Neural cell (in vitro differentiated cells): ENCODE measurements at regions not wholly inside any gene's neighbourhood (a gene's known extent, or its start where the extent isn't known, plus 50 kb on each side); places are given as distances from the start of the nearest gene placed in this dataset.
"Not testable (repeated sequence)": the region's sequence is repeated elsewhere in the genome, so short reads cannot be mapped to it uniquely, and the experiment has no call there.

Experiments
- H2AFZ ChIP-seq: fragments of 200-600, 300-800 bp; sonication (generic), shearing (Covaris generic); 2 replicates; pipeline ENCODE4 v1.6.0; 2014; ENCODE audit warnings: low read depth, mild to moderate bottlenecking, antibody characterized with exemption, low read length, moderate library complexity
- H3F3A ChIP-seq: fragments of 200-600 bp; shearing (Covaris generic); 2 replicates; pipeline ENCODE4 v1.6.1; 2016; ENCODE audit warnings: mild to moderate bottlenecking, moderate library complexity, mixed read lengths, antibody characterized with exemption, low read length; ENCODE audit not compliant: insufficient read depth, poor library complexity, severe bottlenecking
- H3K27ac ChIP-seq: fragments of 200-600, 300-800 bp; sonication (generic), shearing (Covaris generic); 2 replicates; pipeline ENCODE4 v1.5.1; 2014; ENCODE audit warnings: mild to moderate bottlenecking, low read length, moderate library complexity
- H3K27me3 ChIP-seq: fragments of 300-800, 200-600 bp; sonication (generic), shearing (Covaris generic); 2 replicates; pipeline ENCODE4 v1.6.0; 2014; ENCODE audit warnings: mild to moderate bottlenecking, low read depth, low read length, moderate library complexity; ENCODE audit not compliant: insufficient read depth
- H3K36me3 ChIP-seq: fragments of 300-800, 200-600 bp; sonication (generic), shearing (Covaris generic); 2 replicates; pipeline ENCODE4 v1.5.1; 2014; ENCODE audit warnings: mild to moderate bottlenecking, antibody characterized with exemption, low read length, moderate library complexity; ENCODE audit not compliant: insufficient read depth
- H3K4me2 ChIP-seq: fragments of 300-800, 200-600 bp; sonication (generic), shearing (Covaris generic); 2 replicates; pipeline ENCODE4 v1.6.0; 2014; ENCODE audit warnings: mild to moderate bottlenecking, low read length
- H3K4me3 ChIP-seq: fragments of 300-800, 200-600 bp; sonication (generic), shearing (Covaris generic); 2 replicates; pipeline ENCODE4 v1.5.1; 2014; ENCODE audit warnings: mild to moderate bottlenecking, low read length, moderate library complexity
- H3K79me2 ChIP-seq: fragments of 200-600 bp; shearing (Covaris generic); replicated peaks from 2 replicates; pipeline ENCODE4 v1.6.0; 2014; ENCODE audit warnings: mild to moderate bottlenecking, low read length, moderate library complexity; ENCODE audit not compliant: insufficient read depth
- H3K9ac ChIP-seq: fragments of 300-800, 200-600 bp; sonication (generic), shearing (Covaris generic); 2 replicates; pipeline ENCODE4 v1.6.1; 2016; ENCODE audit warnings: mild to moderate bottlenecking, low read length, mixed read lengths
- H3K9me2 ChIP-seq: fragments of 200-600 bp; shearing (Covaris generic); 2 replicates; pipeline ENCODE4 v1.6.1; 2016; ENCODE audit warnings: mild to moderate bottlenecking, low read length, mixed read lengths; ENCODE audit not compliant: insufficient read depth
- H3K9me3 ChIP-seq: fragments of 200-600, 300-800 bp; sonication (generic), shearing (Covaris generic); 2 replicates; pipeline ENCODE4 v1.6.1; 2016; ENCODE audit warnings: mild to moderate bottlenecking, mixed run types, low read length, moderate library complexity, mixed read lengths
- H4K20me1 ChIP-seq: fragments of 200-600 bp; shearing (Covaris generic); 2 replicates; pipeline ENCODE4 v1.6.1; 2016; ENCODE audit warnings: mild to moderate bottlenecking, mixed run types; ENCODE audit not compliant: insufficient read depth
- CTCF ChIP-seq: fragments of 450-650 bp; IDR thresholded peaks from 2 replicates; pipeline ENCODE4 v1.5.1; 2014; ENCODE audit warnings: antibody characterized with exemption, mild to moderate bottlenecking, moderate library complexity; ENCODE audit not compliant: poor library complexity, severe bottlenecking
- EP300 ChIP-seq: fragments of 450-650 bp; conservative IDR thresholded peaks from 2 replicates; pipeline ENCODE4 v1.6.1; 2014; ENCODE audit warnings: antibody characterized with exemption, mild to moderate bottlenecking, moderate library complexity; ENCODE audit not compliant: poor library complexity, severe bottlenecking
- EZH2 ChIP-seq: fragments of 200-600, 300-800 bp; shearing (Covaris generic), sonication (generic); IDR thresholded peaks from 2 replicates; pipeline ENCODE4 v1.6.1; 2014; ENCODE audit warnings: antibody characterized with exemption, low read length, borderline replicate concordance, mild to moderate bottlenecking; ENCODE audit not compliant: insufficient read depth, poor library complexity, severe bottlenecking
- MXI1 ChIP-seq: fragments of 450-650 bp; conservative IDR thresholded peaks from 2 replicates; pipeline ENCODE4 v1.6.1; 2014; ENCODE audit warnings: antibody characterized with exemption, mild to moderate bottlenecking; ENCODE audit not compliant: poor library complexity, severe bottlenecking
- POLR2AphosphoS5 ChIP-seq: IDR thresholded peaks from 2 replicates; pipeline ENCODE4 v1.6.1; 2012
- RAD21 ChIP-seq: fragments of 450-650 bp; conservative IDR thresholded peaks from 2 replicates; pipeline ENCODE4 v1.6.1; 2014; ENCODE audit warnings: antibody characterized with exemption, mild to moderate bottlenecking, moderate library complexity
- SMC3 ChIP-seq: fragments of 450-650 bp; conservative IDR thresholded peaks from 2 replicates; pipeline ENCODE4 v1.6.1; 2014; ENCODE audit warnings: antibody characterized with exemption, mild to moderate bottlenecking, moderate library complexity; ENCODE audit not compliant: poor library complexity
- TAF1 ChIP-seq: IDR thresholded peaks from 2 replicates; pipeline ENCODE4 v1.6.1; 2012; ENCODE audit warnings: low read depth
- TF ChIP-seq, protein P1 (sequence below): IDR thresholded peaks from 2 replicates; pipeline ENCODE4 v1.6.1; 2012; ENCODE audit warnings: borderline replicate concordance

GRCh38 chr9:74078647-74079046 lies 418.5 kb upstream of the RORB start:
- H4K20me1 ChIP-seq: no peaks in the 10 kb centered on the region
- H3K9me2 ChIP-seq: no peaks in the 10 kb centered on the region
- H3K4me2 ChIP-seq: no peak overlapping the region
- H3K36me3 ChIP-seq: no peaks in the 10 kb centered on the region
- no peak overlapping the region for H3K4me3 ChIP-seq
- H3K27ac ChIP-seq: no peak overlapping the region
- no peak overlapping the region for H2AFZ ChIP-seq
- H3K27me3 ChIP-seq: no peaks in the 10 kb centered on the region
- no peaks in the 10 kb centered on the region for H3K79me2 ChIP-seq
- H3K9me3 ChIP-seq: no peaks in the 10 kb centered on the region
- no peaks in the 10 kb centered on the region for H3F3A ChIP-seq
- no peak for TF ChIP-seq MXI1
- TF ChIP-seq, protein P1, sequence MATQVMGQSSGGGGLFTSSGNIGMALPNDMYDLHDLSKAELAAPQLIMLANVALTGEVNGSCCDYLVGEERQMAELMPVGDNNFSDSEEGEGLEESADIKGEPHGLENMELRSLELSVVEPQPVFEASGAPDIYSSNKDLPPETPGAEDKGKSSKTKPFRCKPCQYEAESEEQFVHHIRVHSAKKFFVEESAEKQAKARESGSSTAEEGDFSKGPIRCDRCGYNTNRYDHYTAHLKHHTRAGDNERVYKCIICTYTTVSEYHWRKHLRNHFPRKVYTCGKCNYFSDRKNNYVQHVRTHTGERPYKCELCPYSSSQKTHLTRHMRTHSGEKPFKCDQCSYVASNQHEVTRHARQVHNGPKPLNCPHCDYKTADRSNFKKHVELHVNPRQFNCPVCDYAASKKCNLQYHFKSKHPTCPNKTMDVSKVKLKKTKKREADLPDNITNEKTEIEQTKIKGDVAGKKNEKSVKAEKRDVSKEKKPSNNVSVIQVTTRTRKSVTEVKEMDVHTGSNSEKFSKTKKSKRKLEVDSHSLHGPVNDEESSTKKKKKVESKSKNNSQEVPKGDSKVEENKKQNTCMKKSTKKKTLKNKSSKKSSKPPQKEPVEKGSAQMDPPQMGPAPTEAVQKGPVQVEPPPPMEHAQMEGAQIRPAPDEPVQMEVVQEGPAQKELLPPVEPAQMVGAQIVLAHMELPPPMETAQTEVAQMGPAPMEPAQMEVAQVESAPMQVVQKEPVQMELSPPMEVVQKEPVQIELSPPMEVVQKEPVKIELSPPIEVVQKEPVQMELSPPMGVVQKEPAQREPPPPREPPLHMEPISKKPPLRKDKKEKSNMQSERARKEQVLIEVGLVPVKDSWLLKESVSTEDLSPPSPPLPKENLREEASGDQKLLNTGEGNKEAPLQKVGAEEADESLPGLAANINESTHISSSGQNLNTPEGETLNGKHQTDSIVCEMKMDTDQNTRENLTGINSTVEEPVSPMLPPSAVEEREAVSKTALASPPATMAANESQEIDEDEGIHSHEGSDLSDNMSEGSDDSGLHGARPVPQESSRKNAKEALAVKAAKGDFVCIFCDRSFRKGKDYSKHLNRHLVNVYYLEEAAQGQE: no peak
- TF ChIP-seq SMC3: no peak
- TF ChIP-seq POLR2AphosphoS5: no peak
- TF ChIP-seq EZH2: no peak
- TF ChIP-seq CTCF: no peak
- TF ChIP-seq EP300: no peak
- TF ChIP-seq TAF1: no peak
- H3K9ac ChIP-seq: no peak overlapping the region

- H2AFZ ChIP-seq, H3K9me3 ChIP-seq, H3K79me2 ChIP-seq, H3K9me2 ChIP-seq, H3F3A ChIP-seq, H3K4me3 ChIP-seq, H3K36me3 ChIP-seq, H4K20me1 ChIP-seq, H3K9ac ChIP-seq, H3K27ac ChIP-seq, H3K4me2 ChIP-seq, H3K27me3 ChIP-seq: not testable (repeated sequence)
Measured at GRCh38 chr9:74080652-74081051, 416.5 kb upstream of the RORB start.

DNA sequence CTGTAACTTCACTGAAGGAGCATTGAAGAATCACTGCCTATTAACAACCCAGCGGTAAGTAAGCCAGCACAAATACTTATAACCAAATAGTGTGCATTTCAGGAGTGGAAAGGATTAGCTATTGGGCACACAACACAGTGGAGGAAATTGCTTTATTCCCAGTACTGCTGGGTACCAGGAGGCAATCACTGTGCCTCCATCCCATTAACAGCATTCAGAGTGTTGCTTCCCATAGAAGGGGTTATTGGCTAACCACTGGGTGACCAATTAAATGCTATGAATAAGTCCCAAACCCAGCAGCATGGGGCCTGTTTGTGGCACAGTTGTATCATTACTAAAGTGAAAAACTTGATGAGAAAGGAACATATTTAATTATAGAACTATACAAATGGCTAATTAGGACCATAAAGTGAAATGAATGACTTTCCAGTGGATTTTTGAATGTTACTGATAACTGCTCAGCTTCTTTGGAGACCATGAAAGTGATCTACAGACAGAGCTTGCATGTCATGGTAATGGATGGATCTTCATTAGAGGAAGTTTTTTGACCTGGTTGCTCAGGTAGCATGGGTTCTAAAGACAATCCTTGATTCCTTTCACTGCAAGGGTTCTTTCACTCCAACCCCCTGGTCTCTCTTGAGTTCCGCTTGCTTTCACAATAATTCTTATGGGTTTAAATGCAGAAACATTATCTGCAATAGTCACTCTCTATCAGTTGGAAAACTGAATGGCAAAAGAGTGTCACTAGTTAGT lies 413.3 kb upstream of the RORB start:
- no peak overlapping the region for H3K4me2 ChIP-seq
- no peak overlapping the region for H2AFZ ChIP-seq
- H3K36me3 ChIP-seq: no peaks in the 10 kb centered on the region
- no peak overlapping the region for H3K9ac ChIP-seq
- no peaks in the 10 kb centered on the region for H3K79me2 ChIP-seq
- no peak for TF ChIP-seq EZH2
- TF ChIP-seq, protein P1: no peak
- no peak for TF ChIP-seq SMC3
- no peak for TF ChIP-seq EP300
- TF ChIP-seq CTCF: no peak
- TF ChIP-seq TAF1: no peak
- TF ChIP-seq MXI1: no peak
- no peak for TF ChIP-seq RAD21
- no peak for TF ChIP-seq POLR2AphosphoS5
- H3F3A ChIP-seq: no peaks in the 10 kb centered on the region
- no peak overlapping the region for H3K27ac ChIP-seq
- no peaks in the 10 kb centered on the region for H3K27me3 ChIP-seq
- H3K9me3 ChIP-seq: no peaks in the 10 kb centered on the region
- no peak overlapping the region for H3K4me3 ChIP-seq
- no peaks in the 10 kb centered on the region for H3K9me2 ChIP-seq
- no peaks in the 10 kb centered on the region for H4K20me1 ChIP-seq
